ENCODE measurements at regions not wholly inside any gene's neighbourhood (a gene's known extent, or its start where the extent isn't known, plus 50 kb on each side); places are given as distances from the start of the nearest gene placed in this dataset.
"Not testable (repeated sequence)": the region's sequence is repeated elsewhere in the genome, so short reads cannot be mapped to it uniquely, and the experiment has no call there.

DNA sequence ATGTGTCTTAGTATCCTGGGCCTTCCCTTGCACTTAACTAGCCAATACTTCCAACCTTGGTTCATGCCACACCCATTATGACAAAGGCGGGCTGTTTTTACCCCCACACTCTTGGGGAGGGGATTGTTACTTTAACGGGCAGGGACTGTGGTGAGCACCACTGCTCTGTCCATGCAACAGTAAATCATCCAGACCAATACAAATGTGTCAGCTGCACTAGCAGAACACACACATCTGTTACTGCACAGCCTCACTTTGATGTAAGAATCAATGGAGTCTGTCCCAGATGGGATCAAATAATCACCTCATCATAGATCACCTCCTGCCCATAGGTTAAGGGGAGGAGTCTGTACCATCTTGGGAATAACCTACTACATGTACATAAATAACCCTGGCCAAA lies 58.1 kb downstream of the NPAP1 start:
- DNase-seq = no peak

DNA sequence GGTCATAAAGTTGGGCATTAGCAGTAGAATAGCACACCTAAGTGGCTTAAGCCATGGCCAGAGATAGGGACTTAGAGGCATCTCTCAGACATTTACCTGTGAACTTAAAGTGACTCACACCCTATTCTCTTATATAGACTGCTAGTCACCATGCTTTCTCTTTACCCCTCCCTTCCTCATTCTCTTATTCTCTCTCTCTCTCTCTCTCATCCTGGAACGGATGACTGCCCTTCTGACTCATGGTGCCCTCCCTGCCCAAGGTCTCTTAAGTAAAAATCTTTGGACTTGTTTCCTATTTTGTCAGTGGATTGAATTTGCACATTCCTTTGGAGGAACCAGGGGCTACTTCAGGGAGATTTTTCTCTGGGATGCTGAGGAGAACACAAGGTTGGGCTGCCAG lies 58.8 kb downstream of the NPAP1 start:
- DNase-seq = no peak

DNA sequence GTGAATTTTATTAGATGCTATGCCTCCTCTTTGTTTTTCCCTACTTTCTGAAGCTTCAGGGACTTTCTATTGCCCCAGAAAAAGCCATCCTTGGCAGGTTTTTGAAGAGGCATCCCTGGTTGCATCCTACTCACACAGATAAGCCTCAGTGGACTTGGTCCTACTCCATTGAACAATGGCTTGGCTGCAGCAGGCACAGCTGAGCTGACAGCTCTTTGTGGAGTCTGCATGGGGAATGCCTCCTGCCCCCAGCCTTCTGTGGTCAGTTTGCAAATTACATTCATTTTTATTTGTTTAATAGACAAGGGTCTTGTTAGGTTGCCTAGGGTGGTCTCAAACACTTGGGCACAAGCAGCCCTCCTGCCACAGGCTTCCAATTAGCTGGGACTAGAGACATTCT lies 69.7 kb downstream of the NPAP1 start:
- DNase-seq = no peak

DNA sequence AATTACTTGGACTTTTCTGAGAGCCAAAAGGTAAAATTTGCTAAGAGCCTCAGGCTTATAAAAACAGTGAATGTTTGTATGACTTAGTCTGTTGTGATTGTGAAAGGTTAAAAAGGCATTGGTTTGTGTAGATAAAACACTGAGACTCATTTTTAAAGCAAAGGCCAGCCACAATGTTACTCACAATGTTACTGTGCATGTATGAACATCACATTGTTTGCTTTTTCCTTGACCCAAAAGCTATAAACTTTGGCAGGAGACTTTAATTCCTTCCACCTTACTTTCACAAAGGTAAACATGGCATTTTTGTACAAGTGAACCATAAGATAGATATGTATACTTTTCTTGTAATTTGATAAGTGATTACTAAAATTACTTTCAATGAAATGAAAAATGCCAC lies 70.5 kb downstream of the NPAP1 start:
- DNase-seq = no peak

DNA sequence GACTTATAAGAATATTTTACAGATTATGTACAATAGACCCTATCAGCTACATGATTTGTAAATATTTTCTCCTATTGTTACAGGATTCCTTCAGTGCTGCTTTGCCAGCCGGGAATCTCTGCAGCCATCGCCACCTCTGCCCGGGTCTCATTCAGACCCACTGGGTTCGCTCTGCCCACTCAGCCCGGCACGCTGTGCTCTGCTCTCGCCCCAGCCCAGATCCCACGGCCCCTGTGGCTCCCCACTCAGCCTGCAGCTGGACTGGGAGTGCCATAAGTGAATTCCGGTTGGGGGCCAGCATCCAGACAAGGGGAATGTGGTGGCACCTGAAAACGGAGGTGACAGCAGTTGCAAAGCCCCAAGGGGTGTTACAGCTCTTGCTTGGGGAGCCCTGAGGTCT lies 71.8 kb downstream of the NPAP1 start:
- DNase-seq = no peak

DNA sequence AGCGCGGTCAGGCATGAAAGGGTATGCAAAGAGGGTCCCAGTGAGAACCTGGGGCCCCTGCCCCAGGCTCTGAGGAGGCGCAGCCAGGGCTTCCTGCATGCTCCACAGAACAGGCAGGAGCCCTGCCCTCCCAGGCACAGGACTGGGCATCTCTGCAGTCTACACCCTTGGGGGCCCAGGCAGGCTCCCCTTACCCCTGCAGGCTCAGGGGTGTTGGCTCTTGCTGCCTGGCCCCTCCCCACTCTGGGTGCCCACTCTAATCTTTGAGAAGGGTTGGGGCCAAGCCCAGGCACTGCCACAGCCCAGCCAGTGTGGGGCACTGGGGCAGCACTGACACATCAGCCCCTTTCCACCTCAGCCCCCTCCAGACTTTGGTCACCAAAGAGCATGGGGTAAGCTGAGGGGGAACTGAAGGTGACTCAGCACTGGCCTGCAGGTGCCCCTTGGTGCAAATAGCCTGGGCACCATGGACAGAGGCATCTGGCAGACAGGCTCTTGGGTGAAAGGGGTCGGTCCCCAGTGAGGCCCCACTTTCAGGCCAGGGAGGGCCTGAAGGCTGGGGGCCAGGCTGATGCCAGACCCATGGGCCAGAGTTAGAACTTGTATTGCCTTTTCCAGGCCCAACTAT lies 73.4 kb downstream of the NPAP1 start:
- no peak for DNase-seq

DNA sequence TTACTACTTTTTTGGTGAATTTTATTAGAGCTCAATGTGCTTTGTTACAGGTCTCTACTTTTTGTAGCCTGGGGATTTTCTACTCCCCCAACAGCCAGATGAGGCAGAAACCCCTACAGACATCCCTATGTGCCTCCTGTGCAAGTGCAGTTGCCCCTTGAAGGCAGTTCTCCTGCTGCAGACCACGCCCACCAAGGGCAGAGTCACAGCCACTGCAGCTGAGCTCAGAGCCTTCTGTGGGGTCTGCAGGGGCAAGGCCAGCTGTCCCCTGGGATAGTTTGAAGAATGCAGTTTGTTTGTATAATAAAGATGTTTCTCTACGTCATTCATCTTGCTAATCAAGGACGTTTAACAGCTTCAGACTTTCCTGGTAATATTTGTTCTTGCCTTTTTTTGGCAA lies 76.8 kb downstream of the NPAP1 start:
- DNase-seq = no peak

DNA sequence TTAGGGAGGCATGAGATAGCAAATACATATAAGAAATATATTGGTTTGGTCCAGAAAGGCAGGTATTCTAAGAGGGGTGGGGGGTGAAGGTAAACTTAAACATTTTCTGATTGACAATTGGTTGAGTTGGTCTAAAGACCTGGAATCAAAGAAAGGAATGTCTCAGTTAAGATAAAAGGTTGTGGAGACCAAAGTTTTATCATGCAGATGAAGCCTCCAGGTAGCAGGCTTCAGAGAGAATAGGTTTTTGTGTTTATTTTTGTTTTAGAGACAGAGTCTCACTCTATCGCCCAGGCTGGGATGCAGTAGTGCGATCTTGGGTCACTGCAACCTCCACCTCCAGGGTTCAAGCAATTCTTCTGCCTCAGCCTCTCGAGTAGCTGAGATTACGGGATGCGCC lies 80.5 kb downstream of the NPAP1 start:
- DNase-seq = no peak

DNA sequence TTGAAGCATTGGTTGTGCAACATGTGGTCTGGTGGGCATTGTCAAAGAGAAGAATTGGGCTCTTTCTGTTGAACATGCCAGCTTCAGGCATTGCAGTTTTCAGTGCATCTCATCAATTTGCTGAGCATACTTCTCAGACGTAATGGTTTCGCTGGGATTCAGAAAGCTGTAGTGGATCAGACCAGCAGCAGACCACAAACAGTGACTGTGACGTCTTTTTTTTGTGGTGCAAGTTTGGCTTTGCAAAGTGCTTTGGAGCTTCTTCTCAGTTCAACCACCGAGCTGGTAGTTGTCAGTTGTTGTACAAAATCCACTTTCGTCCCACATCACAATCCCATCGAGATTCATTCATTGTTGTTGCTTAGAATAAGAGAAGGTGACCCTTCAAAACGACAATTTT lies 84.5 kb downstream of the NPAP1 start:
- no peak for DNase-seq

DNA sequence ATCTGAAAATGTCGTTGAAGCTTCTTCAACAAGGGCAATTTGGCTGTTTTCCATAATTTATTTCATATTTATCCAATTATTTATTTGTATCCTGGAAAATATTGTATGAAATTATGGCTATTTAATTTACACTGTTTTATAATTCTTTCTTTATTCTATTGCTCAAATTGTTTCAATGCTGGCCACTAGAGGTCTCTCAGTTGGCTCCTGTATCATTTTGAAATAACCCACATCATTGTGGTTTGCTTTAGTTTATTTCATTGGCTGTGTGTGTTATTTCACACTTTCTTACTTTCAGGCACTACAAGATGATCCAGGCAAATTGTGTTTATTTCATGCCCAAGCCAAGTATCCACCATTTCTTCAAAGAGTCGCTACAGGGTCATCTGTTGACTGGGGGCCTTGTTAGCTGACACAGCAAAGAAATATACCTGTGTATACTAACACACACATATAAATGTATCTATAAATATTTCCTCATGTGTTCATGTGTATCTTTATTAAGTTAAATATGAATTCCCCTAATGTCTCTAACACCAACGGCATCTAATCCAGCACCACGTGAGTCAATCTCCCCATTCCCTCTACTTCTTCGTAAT lies 86.2 kb downstream of the NPAP1 start:
- no peak for DNase-seq

DNA sequence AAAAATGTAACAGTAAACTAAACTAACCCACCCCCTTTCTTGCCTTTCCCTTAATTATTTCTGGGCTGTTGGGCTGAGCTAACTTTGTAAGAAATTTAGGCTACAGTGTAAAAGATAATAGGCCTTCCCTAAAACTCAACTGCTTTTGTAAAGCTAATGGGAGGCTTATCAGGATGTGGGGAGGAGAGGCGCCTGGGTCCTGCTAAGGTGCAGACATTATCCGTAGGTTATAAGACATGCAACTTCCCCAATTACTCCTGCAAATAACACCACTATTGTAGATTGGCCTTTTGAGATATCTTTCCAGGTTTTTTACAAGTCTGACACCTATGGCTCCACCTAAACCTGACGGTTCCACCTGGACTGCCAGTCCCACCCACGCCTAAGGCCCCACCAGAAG lies 88.3 kb downstream of the NPAP1 start:
- DNase-seq = no peak

DNA sequence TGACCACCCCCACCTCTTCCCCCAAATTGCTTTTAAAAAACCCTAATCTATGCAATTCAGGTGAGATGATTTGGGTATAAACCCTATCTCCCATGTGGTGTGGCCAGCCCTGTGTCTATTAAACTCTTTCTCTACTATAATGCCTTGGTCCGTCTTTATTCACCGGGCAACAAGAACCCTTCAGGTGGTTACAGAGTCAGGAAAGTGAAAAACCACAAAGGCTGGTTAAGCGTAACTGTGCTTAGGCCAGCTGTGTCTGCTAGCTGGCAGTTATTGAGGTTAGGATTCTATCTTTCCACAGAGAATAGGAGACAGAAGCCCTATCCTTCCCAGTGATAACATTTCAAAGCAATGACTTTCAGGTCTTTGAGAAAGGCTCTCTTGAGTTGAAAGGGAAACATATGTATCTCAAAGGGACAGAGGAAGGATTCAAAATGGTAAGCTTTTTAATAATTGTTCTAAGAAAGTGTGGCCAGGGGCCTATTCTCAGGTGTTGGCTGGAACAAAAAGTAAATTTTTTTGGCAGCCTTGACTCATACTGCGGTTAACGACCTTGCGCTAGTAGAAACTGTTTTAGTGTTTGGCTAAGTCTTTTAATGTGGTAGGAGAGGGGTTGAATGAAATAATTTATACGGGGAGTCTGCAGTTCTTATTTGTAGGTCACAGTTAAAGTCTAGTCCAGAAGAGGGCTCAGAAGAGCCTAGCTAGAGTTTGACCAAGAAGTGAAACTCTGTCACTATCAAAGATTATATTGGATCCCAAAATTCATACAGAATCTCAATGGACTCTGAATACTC lies 89.0 kb downstream of the NPAP1 start:
- DNase-seq = no peak

DNA sequence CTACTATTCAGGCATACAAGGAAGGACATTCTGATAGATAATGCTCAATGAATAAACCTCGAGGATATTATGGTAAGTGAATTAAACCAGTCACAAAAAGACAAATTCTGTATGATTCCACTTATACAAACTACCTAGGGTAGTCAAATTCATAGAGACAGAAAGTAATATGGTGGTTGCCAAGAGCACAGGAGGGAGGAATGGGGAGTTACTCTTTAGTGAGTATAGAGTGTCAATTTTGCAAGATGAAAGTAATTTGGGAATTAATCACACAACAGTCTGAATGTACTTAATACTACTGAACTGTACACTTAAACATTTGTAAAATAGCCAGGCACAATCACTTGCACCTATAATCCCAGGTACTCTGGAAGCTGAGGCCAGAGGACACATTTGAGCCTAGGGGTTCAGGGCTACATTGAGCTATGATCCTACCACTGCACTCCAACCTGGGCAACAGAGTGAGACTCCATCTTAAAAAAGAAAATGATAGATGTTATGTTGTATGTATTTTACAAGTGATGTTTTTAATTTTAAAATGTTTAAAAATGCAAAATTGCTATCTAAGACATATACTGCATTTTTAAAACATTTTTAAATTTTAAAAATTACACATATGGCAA lies 91.0 kb downstream of the NPAP1 start:
- DNase-seq = no peak

DNA sequence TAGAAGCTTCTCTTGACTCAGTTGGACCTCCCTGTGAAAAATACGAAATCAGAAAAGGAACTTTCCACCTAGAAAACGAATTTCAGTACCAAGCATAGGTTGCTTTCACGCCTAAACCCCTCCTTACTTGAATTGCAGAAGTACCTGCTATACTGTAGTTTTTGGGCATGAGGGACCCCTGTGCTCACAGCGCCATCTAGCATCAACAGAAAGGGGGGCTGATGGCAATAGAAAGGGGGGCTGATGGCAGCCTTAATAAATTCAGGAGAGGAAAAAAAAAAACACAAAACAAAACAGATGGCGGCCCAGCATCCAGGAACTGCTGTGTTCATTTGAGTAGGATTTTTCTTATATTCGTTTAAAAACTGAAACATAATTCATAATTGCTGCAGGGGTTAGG lies 96.7 kb downstream of the NPAP1 start:
- DNase-seq = no peak

DNA sequence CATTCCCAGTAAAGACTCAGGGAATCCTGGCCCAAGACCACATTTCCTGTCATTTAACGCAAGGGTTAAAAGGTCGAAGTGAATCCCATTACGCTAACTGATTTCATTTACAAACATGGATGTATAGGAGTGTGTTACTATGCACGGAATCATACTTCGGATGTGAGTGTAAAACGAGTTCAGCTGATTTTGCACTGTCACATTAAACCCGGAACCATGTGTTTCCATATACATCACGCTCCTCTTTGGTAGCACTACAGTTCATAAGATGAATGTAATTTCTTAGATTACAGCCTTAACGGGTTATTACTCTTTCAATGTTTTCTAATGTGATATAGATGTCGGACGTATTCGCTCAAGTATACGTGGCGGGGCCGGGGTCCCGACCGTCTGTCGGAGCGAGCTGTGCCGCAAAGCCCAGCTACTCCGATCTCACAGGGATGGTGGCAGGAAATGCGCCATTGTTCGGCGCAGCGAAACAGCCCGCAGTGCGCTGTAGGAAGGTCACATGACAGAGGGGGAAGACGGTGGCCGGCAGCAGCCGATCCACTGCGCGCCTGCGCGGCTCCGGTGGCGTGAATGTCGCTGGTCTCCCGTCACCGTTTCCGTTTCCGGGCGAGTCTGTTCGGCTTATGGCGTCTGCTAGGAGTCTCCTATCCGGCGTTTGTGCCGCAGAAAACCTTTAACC lies 97.3 kb downstream of the NPAP1 start:
- DNase-seq = peak; percentile 47 to 66

DNA sequence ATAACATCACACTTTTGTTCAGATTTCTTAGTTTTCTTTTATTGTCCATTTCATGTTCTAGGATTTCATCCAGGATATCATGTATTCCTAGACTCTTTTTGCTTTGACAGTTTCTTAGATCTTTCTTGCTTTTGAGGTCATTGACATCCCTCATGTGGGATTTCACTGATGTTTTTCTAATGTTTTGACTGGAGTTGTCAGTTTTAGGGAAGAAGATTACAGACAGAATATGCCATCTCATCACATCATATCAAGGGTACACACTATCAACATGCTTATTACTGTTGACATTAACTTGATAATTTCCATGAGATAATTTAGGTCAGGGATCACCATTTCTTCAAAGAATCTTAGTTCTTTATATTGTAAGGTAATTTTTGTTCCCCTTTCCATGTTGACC lies 101.7 kb downstream of the NPAP1 start:
- DNase-seq = no peak

DNA sequence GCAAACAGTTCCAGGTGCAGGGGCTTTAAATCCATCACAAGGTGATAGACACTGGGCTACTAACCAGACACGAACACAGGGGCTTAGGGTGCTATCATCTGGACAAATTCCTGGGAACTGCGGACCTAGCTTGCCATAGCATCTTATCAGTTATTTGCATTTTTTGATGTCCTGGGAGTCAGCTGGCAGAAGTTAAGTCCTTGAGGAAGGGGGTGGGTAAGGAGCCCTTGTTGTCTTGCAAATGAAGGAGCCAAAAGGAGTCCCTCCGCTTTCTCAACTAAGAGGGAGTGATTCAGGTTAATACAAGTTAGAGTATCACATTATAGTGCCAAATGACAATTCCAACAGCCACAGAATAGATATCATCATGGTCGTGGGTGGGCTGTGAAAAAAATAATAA lies 108.9 kb downstream of the NPAP1 start:
- no peak for DNase-seq

DNA sequence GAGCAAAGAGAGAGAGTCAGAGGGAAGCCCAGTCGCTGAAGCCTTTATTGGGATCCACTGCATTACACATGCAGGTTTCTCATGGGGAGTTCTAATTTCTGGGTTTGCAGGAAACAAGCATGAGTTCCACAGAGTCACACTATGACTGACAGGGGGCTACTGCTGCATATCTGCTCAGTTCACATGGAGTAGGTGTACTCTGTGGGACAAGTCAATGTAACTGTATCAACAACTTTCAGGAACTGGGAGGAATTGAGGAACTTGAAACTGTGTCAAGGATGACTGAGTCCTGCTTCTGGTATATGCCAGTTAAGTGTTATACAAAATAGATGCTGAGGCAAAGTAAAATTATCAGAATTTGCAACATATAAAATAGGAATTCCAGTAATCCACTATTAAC lies 110.8 kb downstream of the NPAP1 start:
- DNase-seq = no peak

DNA sequence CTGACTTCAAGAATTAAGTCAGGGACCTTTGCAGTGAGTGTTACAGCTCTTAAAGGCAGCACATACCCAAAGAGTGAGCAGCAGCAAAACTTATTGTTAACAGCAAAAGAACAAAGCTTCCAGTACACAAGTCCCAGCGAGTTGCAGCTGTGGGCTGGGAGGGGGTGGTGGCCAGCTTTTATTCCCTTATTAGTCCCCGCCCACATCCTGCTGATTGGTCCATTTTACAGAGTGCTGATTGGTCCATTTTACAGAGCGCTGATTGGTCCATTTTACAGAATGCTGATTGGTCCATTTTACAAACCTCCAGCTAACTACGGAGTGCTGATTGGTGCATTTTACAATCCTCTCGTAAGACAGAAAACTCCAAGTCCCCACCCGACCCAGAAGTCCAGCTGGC lies 127.0 kb downstream of the NPAP1 start:
- not testable (repeated sequence) for DNase-seq

DNA sequence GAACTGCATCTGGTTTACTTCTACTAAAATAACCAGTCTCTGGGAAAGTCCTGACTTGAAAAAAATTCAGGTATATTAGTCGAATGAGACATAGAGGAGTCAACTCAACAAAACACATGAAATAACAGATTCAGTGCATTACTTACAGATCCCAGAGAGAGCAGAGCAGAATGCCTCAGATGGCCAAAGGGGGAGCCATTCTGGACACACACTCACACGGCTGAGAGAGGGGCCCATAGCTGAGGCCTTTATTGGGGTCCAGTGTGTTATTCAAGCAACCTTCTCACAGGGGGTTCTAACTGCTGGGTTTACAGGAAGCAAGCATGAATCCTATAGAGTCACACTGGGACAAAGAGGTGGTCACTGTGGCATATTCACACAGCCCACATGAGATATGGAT lies 135.1 kb upstream of the SNRPN start:
- no peak for DNase-seq

DNA sequence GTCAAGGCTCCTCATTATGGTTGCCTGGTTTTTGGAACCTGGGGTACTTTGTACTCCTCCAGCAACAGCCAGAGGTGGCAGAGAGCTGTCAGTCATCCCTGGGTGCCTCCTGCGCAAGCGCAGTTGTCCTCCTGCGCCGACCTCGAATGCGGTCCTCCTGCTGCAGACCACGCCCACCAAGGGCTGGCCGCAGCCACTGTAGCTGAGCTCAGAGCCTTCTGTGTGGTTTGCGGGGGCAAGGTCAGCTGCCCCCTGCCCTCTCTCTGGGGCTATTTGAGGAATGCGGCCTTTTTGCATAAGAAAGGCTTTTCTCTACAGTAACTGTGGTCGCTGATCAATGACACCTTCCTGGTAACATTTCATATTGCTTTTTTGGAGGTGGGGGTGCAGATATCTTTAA lies 131.3 kb upstream of the SNRPN start:
- DNase-seq = no peak

DNA sequence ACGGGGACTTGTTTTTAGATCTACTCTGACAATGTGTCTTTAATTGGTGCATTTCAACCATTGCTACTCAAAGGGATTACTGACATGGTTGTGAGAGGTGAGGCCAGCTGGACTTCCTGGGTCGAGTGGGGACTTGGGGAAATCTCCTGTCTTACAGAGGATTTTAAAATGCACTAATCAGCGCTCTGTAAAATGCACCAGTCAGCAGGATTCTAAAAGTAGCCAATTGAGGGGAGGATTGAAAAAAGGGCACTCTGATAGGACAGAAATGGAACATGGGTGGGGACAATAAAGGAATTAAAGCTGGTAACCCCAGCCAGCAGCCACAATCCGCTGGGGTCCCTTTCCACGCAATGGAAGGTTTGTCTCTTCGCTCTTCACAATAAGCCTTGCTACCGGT lies 122.5 kb upstream of the SNRPN start:
- DNase-seq = no peak

DNA sequence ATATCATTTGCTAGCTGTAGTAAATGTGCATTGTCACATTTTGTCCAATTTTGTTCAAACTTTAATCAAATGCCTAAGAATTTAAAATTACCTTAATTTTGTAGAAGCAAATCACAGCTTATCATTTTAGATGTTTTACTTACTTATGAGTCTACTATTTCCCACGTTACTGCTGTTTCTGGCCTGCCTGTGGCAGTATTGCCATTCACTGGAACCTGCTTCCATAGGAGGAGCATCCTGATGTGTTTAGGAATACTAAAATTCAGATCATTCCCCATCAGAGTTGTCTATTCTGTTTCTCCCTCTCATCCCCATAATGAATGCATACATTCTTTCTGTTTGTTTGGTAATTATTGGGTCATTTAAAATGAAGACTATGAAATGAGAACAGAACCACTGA lies 119.5 kb upstream of the SNRPN start:
- no peak for DNase-seq
